ENCODE measurements at regions not wholly inside any gene's neighbourhood (a gene's known extent, or its start where the extent isn't known, plus 50 kb on each side); places are given as distances from the start of the nearest gene placed in this dataset.

DNA sequence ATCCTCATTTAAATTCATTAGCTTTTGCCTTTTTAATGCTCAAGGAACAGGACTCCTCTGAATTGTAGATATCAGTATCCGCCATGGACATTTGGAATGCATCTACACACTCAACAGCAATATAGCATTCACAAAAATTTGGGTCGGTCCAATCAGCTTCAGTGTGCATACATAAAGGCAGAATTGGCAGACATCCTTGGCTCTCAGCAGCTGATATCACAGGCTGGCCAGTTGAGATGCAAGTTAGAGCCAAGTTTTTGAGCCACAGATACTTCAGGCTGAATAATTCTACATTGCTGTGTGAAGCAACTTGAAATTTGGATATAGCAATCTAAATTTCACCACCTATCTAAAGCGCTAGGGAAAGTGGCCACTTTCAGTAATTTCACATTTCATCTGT is 821.1 kb downstream of the PCDH19 start:
- Histone ChIP-seq H3K4me1 (ENCODE audit: control insufficient read depth, insufficient read depth, low read length) (no peaks in the 10 kb centered on the region), H3K36me3 (ENCODE audit: control insufficient read depth, insufficient read depth, low read length) (no peaks in the 10 kb centered on the region), H2AK9ac (replicated peaks; ENCODE audit: low read depth, low read length, poor library complexity) (no peak overlapping the region), H2BK20ac (ENCODE audit: low read depth, low read length) (no peak overlapping the region), H3K4ac (ENCODE audit: low read depth, low read length) (no peak overlapping the region), H2BK5ac (ENCODE audit: low read depth, low read length, poor library complexity, severe bottlenecking) (no peak overlapping the region), H3K27me3 (ENCODE audit: control insufficient read depth, insufficient read depth, low read length) (no peaks in the 10 kb centered on the region), H4K8ac (ENCODE audit: low read depth in 2 of 2, low read length in 2 of 2) (no peak overlapping the region), H3K4me2 (ENCODE audit: low read depth, low read length) (no peak overlapping the region), H2AK5ac (ENCODE audit: low read depth, low read length) (no peak overlapping the region), H3K14ac (replicated peaks; ENCODE audit: low read depth, low read length) (no peak overlapping the region), H3K18ac (ENCODE audit: low read depth, low read length) (no peak overlapping the region), H3K27ac (ENCODE audit: insufficient read depth, low read length) (no peak overlapping the region), H3K56ac (ENCODE audit: extremely low read depth, insufficient read depth, low read length) (no peak overlapping the region), H4K5ac (ENCODE audit: low read depth, low read length) (no peak overlapping the region), H3K9me1 (ENCODE audit: insufficient read depth, low read length) (no peaks in the 10 kb centered on the region), H4K91ac (ENCODE audit: insufficient read depth, low read depth, low read length) (no peak overlapping the region), H3K9ac (ENCODE audit: low read depth, low read length) (no peak overlapping the region), H2BK15ac (ENCODE audit: low read depth, low read length) (no peak overlapping the region), H2AFZ (replicated peaks; ENCODE audit: low read length, poor library complexity) (no peak overlapping the region), H3K79me1 (ENCODE audit: low read depth in 1 of 2, low read length in 2 of 2) (no peaks in the 10 kb centered on the region), H3K4me3 (ENCODE audit: insufficient read depth, low read depth, low read length) (no peak overlapping the region), H4K20me1 (ENCODE audit: insufficient read depth, low read length) (no peaks in the 10 kb centered on the region), H2BK120ac (ENCODE audit: low read depth, low read length) (no peak overlapping the region), H3K9me3 (ENCODE audit: control insufficient read depth, insufficient read depth, low read length) (no peaks in the 10 kb centered on the region), H3K23ac (ENCODE audit: low read depth, low read length) (no peak overlapping the region)
- in situ Hi-C loops (cut with MboI; ENCODE audit: low sequenced_read_pairs) (no loop called here), intact Hi-C loops (cut with micrococcal nuclease) (no loop called here), dilution Hi-C loops (cut with HindIII; ENCODE audit: low sequenced_read_pairs, unreplicated experiment) (no loop called here)
- BruUV-seq (replicated peaks): no TSS peak
- 20% methylated on average over 1 of the region's 3 CpGs; no CpG with 5 or more reads in 1 of the 2 experiments for WGBS, 2 experiments (ENCODE audit: extremely low coverage in 2 of 2, insufficient read length in 1 of 2)
- TF ChIP-seq MXI1 (IDR thresholded peaks at IDR 0.05; ENCODE audit: borderline replicate concordance, low read depth, low read length) (no peak), RAD21 (IDR thresholded peaks at IDR 0.05; ENCODE audit: low read length) (no peak), MAFK (IDR thresholded peaks at IDR 0.05; ENCODE audit: low read depth, low read length) (no peak), SMC3 (IDR thresholded peaks at IDR 0.05; ENCODE audit: low read depth, low read length) (no peak), RCOR1 (IDR thresholded peaks at IDR 0.05; ENCODE audit: insufficient replicate concordance, low read length) (no peak), RFX5 (IDR thresholded peaks at IDR 0.05; ENCODE audit: low read depth, low read length) (no peak), CEBPB (IDR thresholded peaks at IDR 0.05; ENCODE audit: low read depth, low read length) (no peak), POLR2A (IDR thresholded peaks at IDR 0.05; ENCODE audit: low read depth, low read length) (no peak), MAZ (IDR thresholded peaks at IDR 0.05; ENCODE audit: borderline replicate concordance, low read depth, low read length) (no peak), CHD1 (IDR thresholded peaks at IDR 0.05; ENCODE audit: low read depth, low read length) (no peak), BHLHE40 (IDR thresholded peaks at IDR 0.05; ENCODE audit: low read depth, low read length) (no peak), FOS (IDR thresholded peaks at IDR 0.05; ENCODE audit: low read depth, low read length) (no peak), NFE2L2 (IDR thresholded peaks at IDR 0.05; ENCODE audit: low read depth, low read length) (no peak)
- TF ChIP-seq, protein P1, sequence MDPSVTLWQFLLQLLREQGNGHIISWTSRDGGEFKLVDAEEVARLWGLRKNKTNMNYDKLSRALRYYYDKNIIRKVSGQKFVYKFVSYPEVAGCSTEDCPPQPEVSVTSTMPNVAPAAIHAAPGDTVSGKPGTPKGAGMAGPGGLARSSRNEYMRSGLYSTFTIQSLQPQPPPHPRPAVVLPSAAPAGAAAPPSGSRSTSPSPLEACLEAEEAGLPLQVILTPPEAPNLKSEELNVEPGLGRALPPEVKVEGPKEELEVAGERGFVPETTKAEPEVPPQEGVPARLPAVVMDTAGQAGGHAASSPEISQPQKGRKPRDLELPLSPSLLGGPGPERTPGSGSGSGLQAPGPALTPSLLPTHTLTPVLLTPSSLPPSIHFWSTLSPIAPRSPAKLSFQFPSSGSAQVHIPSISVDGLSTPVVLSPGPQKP (IDR thresholded peaks at IDR 0.05; ENCODE audit: borderline replicate concordance, low read depth, low read length): no peak
- TF ChIP-seq, protein P2, sequence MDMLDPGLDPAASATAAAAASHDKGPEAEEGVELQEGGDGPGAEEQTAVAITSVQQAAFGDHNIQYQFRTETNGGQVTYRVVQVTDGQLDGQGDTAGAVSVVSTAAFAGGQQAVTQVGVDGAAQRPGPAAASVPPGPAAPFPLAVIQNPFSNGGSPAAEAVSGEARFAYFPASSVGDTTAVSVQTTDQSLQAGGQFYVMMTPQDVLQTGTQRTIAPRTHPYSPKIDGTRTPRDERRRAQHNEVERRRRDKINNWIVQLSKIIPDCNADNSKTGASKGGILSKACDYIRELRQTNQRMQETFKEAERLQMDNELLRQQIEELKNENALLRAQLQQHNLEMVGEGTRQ (IDR thresholded peaks at IDR 0.05; ENCODE audit: low read depth, low read length): no peak
- TF ChIP-seq, protein P3, sequence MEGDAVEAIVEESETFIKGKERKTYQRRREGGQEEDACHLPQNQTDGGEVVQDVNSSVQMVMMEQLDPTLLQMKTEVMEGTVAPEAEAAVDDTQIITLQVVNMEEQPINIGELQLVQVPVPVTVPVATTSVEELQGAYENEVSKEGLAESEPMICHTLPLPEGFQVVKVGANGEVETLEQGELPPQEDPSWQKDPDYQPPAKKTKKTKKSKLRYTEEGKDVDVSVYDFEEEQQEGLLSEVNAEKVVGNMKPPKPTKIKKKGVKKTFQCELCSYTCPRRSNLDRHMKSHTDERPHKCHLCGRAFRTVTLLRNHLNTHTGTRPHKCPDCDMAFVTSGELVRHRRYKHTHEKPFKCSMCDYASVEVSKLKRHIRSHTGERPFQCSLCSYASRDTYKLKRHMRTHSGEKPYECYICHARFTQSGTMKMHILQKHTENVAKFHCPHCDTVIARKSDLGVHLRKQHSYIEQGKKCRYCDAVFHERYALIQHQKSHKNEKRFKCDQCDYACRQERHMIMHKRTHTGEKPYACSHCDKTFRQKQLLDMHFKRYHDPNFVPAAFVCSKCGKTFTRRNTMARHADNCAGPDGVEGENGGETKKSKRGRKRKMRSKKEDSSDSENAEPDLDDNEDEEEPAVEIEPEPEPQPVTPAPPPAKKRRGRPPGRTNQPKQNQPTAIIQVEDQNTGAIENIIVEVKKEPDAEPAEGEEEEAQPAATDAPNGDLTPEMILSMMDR (conservative IDR thresholded peaks at IDR 0.05; ENCODE audit: low read depth, low read length): no peak
- DNase-seq: no peak
- no peak for ATAC-seq (ENCODE audit: low read depth)
- POLR2A ChIA-PET (ENCODE audit: unreplicated experiment): no interaction called here
- CTCF ChIA-PET: no interaction called here

All from IMR-90 (cell line).